RWPE2 (cell line): ENCODE measurements at regions not wholly inside any gene's neighbourhood (a gene's known extent, or its start where the extent isn't known, plus 50 kb on each side); places are given as distances from the start of the nearest gene placed in this dataset.
"Not testable (repeated sequence)": the region's sequence is repeated elsewhere in the genome, so short reads cannot be mapped to it uniquely, and the experiment has no call there.

ENCODE experiments used
- ATAC-seq: fragments of 200-7000 bp; cut with Tn5 transposase; 3 replicates; pipeline ENCODE4 v1.9.1; 2021; ENCODE audit warnings: low read depth
- DNase-seq: peaks from one replicate; pipeline ENCODE4 v3.0.0-alpha.2; 2020; ENCODE audit warnings: low spot score
- H3K27ac ChIP-seq: fragments of 450-650 bp; 2 replicates; pipeline ENCODE4 v1.5.1; 2017; ENCODE audit warnings: mild to moderate bottlenecking; ENCODE audit not compliant: poor library complexity, severe bottlenecking
- H3K27me3 ChIP-seq: fragments of 250-450 bp; sonication (Bioruptor Pico); 2 replicates; pipeline ENCODE4 v1.5.1; 2021; ENCODE audit warnings: mild to moderate bottlenecking, moderate library complexity; ENCODE audit not compliant: insufficient read depth, poor library complexity, severe bottlenecking
- H3K36me3 ChIP-seq: fragments of 250-450 bp; sonication (Bioruptor Pico); 2 replicates; pipeline ENCODE4 v1.5.1; 2020; ENCODE audit warnings: low read depth, mild to moderate bottlenecking, moderate library complexity
- H3K4me1 ChIP-seq: fragments of 250-450 bp; sonication (Bioruptor Pico); 2 replicates; pipeline ENCODE4 v1.5.1; 2021; ENCODE audit warnings: mild to moderate bottlenecking, moderate library complexity; ENCODE audit not compliant: insufficient read depth, poor library complexity, severe bottlenecking
- H3K4me3 ChIP-seq: fragments of 250-450 bp; sonication (Bioruptor Pico); 2 replicates; pipeline ENCODE4 v1.5.1; 2021; ENCODE audit warnings: mild to moderate bottlenecking, moderate library complexity; ENCODE audit not compliant: severe bottlenecking
- H3K9me3 ChIP-seq: fragments of 250-450 bp; sonication (Bioruptor Pico); 2 replicates; pipeline ENCODE4 v1.5.1; 2021; ENCODE audit warnings: mild to moderate bottlenecking, moderate library complexity; ENCODE audit not compliant: severe bottlenecking
- TF ChIP-seq, protein P1 (sequence below): fragments of 450-650 bp; IDR thresholded peaks from one replicate; pipeline ENCODE4 v1.5.1; 2017; ENCODE audit warnings: mild to moderate bottlenecking, moderate library complexity; ENCODE audit not compliant: poor library complexity, severe bottlenecking

DNA sequence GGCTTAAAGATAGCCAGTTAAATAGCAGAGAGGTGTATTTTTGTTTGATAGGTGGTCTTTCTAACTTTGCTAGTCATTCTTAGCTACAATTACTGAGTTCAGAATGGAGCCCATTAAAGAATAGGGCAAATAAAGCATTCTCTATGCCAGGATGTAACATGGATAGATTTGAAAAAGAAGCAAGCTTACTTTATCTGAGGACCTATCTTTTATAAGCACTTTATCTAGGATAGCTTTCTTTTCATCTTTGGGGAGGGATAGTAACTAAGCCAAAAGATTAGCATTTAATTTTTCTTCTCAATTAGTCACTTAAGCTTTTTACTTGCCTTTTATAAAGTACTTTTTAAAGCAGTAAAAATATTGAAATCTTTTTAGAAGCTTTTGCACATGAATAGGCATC is 1148.0 kb upstream of the DIAPH2 start:
- Histone ChIP-seq H3K27ac (no peak overlapping the region), H3K9me3 (no peaks in the 10 kb centered on the region), H3K4me1 (no peaks in the 10 kb centered on the region), H3K4me3 (no peak overlapping the region), H3K27me3 (no peaks in the 10 kb centered on the region), H3K36me3 (no peaks in the 10 kb centered on the region)
- DNase-seq = no peak
- TF ChIP-seq, protein P1, sequence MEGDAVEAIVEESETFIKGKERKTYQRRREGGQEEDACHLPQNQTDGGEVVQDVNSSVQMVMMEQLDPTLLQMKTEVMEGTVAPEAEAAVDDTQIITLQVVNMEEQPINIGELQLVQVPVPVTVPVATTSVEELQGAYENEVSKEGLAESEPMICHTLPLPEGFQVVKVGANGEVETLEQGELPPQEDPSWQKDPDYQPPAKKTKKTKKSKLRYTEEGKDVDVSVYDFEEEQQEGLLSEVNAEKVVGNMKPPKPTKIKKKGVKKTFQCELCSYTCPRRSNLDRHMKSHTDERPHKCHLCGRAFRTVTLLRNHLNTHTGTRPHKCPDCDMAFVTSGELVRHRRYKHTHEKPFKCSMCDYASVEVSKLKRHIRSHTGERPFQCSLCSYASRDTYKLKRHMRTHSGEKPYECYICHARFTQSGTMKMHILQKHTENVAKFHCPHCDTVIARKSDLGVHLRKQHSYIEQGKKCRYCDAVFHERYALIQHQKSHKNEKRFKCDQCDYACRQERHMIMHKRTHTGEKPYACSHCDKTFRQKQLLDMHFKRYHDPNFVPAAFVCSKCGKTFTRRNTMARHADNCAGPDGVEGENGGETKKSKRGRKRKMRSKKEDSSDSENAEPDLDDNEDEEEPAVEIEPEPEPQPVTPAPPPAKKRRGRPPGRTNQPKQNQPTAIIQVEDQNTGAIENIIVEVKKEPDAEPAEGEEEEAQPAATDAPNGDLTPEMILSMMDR = no peak
- no peak for ATAC-seq

DNA sequence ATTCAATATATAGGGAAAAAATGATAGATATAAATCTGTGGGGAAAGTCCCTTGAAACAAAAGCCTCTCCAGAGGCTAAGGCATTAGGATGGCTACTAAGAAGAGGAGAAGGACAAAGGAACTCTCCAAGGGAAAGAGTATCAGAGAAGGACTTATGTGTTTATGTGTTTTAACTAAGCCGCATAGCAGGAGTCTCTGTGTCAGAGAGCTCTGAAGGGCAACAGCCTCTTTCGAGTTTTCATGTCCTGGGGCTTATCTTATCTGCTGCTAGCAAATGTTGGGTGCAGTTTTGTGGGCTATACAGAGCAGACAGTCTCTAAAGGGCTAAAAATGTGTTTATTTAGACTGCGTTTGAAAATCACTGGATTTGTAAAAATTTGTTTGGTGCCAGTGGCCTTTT is 1145.6 kb upstream of the DIAPH2 start:
- no peak overlapping the region for H3K27ac ChIP-seq
- H3K36me3 ChIP-seq = no peaks in the 10 kb centered on the region
- DNase-seq (no peak), ATAC-seq (no peak)
- no peaks in the 10 kb centered on the region for H3K27me3 ChIP-seq
- no peaks in the 10 kb centered on the region for H3K4me1 ChIP-seq
- no peaks in the 10 kb centered on the region for H3K9me3 ChIP-seq
- TF ChIP-seq, protein P1 = no peak
- H3K4me3 ChIP-seq = no peak overlapping the region

DNA sequence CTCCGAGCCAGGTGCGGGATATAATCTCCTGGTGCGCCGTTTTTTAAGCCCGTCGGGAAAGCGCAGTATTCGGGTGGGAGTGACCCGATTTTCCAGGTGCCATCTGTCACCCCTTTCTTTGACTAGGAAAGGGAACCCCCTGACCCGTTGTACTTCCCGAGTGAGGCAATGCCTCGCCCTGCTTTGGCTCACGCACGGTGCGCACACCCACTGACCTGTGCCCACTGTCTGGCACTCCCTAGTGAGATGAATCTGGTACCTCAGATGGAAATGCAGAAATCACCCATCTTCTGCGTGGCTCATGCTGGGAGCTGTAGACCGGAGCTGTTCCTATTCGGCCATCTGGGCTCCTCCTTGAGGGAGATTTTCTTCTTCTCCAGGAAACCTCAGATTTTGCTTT is 1135.1 kb upstream of the DIAPH2 start:
- not testable (repeated sequence) for H3K27ac ChIP-seq, DNase-seq, H3K4me3 ChIP-seq, H3K9me3 ChIP-seq, ATAC-seq, H3K36me3 ChIP-seq, H3K27me3 ChIP-seq, H3K4me1 ChIP-seq

DNA sequence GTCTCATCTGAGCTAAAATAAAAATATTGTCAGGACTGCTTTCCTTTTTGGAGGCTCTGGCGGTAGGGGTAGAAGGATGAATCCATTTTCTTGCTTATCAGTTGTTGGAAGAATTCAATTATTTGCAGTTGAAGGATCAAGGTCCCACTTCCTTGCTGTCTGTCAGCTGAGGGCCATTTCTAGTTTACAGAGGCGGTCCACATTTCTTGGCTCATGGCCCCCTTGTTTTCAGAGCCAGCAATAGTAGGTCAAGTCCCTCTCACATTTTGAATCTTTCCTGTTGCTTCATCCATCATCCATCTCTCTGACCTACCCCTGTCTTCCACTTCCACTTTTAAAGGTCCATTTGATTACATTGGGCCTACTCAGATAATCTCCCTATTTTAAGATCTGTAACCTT is 1099.3 kb upstream of the DIAPH2 start:
- Histone ChIP-seq H3K9me3 (no peaks in the 10 kb centered on the region), H3K4me3 (no peak overlapping the region), H3K4me1 (no peaks in the 10 kb centered on the region), H3K27me3 (no peaks in the 10 kb centered on the region), H3K27ac (no peak overlapping the region), H3K36me3 (no peaks in the 10 kb centered on the region)
- ATAC-seq (no peak), DNase-seq (no peak)
- TF ChIP-seq, protein P1 = no peak

DNA sequence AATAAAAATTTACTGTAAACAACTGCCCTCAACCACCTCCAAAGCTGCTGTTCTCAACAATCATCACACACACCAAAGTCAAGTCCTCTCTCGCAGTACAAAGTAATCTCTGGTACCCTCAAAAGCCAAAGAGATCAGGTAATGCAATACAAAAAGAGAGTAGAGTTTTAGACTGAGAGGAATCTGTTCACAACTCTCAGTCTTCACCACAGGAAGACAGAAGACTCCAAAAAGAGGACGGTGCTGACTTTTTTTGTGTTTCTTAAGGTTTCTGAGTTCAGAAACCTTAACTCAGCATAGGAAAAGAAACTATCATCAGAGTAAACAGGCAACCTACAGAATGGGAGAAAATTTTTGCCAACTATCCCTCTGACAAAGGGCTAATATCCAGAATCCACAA is 1072.3 kb upstream of the DIAPH2 start:
- DNase-seq (no peak), ATAC-seq (no peak)
- H3K9me3 ChIP-seq = no peaks in the 10 kb centered on the region
- TF ChIP-seq, protein P1 = no peak
- H3K27ac ChIP-seq = no peak overlapping the region
- no peaks in the 10 kb centered on the region for H3K27me3 ChIP-seq
- no peaks in the 10 kb centered on the region for H3K36me3 ChIP-seq
- H3K4me3 ChIP-seq = no peak overlapping the region
- H3K4me1 ChIP-seq = no peaks in the 10 kb centered on the region

DNA sequence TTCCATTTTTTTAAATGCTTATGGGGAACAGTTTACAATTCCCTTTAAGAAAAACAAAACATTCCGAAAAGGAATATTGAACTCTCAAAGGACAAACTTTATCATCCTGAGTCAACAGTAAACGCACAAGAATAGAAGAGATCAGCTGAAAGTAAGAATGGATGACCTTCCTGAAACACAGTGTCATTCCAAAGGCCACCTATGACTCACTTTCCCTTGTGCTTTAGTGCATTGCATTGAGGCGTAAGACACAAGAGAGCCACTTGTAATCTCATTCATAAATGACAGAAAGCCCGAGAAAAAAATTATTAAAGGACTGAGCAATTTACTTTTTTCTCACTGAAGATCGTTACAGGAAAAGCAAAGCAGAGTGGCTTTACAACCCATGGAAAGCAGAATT is 1062.4 kb upstream of the DIAPH2 start:
- H3K27me3 ChIP-seq = no peaks in the 10 kb centered on the region
- no peak overlapping the region for H3K4me3 ChIP-seq
- TF ChIP-seq, protein P1 = no peak
- H3K9me3 ChIP-seq = no peaks in the 10 kb centered on the region
- ATAC-seq (no peak), DNase-seq (no peak)
- no peak overlapping the region for H3K27ac ChIP-seq
- no peaks in the 10 kb centered on the region for H3K36me3 ChIP-seq
- H3K4me1 ChIP-seq = no peaks in the 10 kb centered on the region
